ENCODE measurements at regions not wholly inside any gene's neighbourhood (a gene's known extent, or its start where the extent isn't known, plus 50 kb on each side); places are given as distances from the start of the nearest gene placed in this dataset.

DNA sequence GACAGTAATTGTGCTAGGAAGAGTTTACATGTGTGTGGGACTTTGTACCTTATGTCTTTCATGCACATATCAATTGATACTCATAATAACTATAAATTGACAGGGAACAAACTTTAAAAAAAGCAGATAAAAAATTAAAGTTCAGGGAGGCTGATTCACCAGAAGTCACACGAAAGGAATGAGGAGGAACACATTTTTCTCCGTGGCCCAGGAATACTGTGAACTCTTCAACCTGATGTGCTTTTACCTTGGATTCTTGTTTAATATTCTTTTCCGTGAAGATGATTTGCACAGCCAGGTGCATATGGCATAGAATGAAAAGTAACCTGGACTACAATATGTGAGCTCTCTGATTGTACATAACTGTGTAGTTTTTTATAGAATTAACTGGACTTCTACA lies 326.3 kb downstream of the CDH7 start:
- TF ChIP-seq, protein P1, sequence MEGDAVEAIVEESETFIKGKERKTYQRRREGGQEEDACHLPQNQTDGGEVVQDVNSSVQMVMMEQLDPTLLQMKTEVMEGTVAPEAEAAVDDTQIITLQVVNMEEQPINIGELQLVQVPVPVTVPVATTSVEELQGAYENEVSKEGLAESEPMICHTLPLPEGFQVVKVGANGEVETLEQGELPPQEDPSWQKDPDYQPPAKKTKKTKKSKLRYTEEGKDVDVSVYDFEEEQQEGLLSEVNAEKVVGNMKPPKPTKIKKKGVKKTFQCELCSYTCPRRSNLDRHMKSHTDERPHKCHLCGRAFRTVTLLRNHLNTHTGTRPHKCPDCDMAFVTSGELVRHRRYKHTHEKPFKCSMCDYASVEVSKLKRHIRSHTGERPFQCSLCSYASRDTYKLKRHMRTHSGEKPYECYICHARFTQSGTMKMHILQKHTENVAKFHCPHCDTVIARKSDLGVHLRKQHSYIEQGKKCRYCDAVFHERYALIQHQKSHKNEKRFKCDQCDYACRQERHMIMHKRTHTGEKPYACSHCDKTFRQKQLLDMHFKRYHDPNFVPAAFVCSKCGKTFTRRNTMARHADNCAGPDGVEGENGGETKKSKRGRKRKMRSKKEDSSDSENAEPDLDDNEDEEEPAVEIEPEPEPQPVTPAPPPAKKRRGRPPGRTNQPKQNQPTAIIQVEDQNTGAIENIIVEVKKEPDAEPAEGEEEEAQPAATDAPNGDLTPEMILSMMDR (conservative IDR thresholded peaks at IDR 0.05 in 1 of 2, IDR thresholded peaks at IDR 0.05 in 1 of 2; ENCODE audit: extremely low read depth in 1 of 2, insufficient read depth in 1 of 2, low read depth in 1 of 2, low read length in 2 of 2), result no peak
- TF ChIP-seq EZH2 (IDR thresholded peaks at IDR 0.05; ENCODE audit: borderline replicate concordance, low read length), result no peak

Measured in mammary epithelial cell (primary cell).